Fibroblast of skin of right quadriceps (primary cell): ENCODE measurements at regions not wholly inside any gene's neighbourhood (a gene's known extent, or its start where the extent isn't known, plus 50 kb on each side); places are given as distances from the start of the nearest gene placed in this dataset.
"Not testable (repeated sequence)": the region's sequence is repeated elsewhere in the genome, so short reads cannot be mapped to it uniquely, and the experiment has no call there.

Experiments used
- DNase-seq: peaks from one replicate; pipeline ENCODE4 v3.0.0-alpha.2; 2013

DNA sequence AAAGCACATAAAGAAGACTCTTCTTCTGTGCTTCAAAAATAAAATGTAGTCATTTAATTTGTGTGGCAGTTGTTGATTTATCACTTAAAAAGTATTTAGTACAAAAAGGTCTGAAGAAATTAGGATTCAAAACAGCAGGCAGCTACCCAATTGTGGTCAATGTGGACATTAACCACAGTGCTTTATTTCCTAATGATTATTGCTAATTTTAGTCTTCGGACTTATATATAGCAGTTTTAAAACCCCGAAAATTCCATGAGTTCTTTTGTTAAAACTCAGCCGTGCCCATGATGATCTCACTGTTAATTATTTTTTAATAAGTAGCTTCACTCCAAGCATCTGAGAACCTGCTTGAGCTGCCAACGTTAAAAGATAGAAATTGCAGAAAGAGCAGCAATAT lies 594.3 kb downstream of the STK39 start:
- no peak for DNase-seq

DNA sequence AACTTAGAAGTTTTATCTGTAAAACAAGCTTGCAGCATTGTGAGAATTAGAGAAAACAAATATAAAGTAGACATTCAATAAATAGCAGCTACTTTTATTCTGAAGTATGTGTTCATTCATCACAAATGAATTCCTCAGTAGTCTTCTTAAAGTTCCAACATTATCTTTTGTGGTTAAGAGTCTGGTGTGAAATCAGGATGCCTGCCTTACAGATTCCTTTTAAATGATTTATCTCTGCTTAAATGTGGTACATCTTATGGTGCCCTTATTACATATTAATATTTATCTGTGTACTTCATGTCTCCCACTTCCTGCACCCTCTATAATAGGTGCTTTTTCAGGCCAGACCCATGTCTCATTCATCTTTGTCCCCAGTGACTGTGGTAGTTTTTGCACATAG lies 595.0 kb downstream of the STK39 start:
- no peak for DNase-seq

DNA sequence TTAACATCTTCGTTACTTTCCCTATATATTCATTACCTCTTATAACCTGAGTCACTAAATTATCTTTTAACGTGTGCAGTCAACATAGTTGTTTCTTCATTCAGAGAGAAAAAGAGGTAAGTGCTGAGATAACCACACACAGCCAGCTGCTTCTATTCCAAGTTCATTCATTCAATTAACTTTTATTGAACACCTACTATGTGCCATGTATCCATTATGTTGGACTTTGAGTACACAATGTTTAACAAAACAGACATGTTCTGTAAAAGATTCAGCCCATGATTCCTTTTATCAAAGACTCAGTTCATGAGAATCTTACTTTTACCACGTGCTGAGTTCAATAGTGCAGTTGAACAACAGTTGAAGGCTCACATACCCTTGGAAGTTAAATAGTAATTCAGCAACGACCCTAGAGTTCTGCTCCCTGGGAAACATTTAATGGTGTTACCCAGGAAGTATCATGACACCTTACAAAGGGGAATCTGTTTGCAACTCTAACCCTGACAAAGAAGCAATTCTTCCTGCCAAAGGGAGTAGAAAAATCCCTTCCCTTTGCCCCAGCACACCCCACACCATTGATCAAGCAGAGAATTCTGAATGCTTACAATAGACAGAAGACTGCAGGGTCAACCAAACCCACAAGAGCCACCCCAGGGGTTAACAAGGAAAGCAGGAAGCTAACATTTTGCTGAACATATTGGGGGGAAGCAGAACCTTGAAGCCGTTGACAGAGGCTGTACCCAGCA lies 595.8 kb downstream of the STK39 start:
- DNase-seq, result no peak

DNA sequence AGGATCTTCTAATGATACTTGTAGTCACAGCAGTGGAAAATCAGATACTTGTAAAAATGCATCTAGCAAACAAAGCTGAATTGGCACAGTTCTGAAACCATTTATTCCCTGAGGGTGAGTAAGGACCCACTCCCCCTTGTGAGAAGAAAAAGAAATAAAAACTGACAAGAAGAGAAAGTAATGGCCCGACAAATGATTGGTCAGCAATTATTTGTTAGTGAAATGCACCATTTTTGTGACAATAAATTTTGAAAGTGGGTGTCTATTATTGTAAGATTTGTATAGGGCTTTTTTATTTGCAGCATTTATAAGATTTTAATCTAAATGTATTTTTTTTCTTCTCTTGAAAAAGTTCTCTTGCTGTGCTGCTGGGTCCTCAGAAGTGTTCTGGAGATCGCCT lies 600.8 kb downstream of the STK39 start:
- no peak for DNase-seq

DNA sequence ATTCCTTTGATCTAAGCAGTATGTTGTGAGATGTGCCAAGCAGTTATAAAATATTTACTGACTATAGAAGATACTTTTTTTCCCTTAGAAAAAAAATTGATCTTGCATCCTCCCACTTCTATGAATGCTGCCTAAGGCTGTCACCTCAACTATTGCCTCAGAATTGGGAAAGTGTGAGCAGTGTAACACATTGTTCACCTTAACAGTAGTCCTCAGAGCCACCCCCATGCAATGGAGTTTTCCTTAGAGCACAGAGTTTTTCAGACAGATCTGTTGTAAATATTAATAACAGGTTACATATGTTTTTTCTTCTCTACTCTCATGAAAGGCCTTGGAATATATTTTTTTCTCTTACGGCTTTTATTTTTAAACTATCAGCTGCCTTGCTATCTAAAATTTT lies 607.3 kb downstream of the STK39 start:
- no peak for DNase-seq

DNA sequence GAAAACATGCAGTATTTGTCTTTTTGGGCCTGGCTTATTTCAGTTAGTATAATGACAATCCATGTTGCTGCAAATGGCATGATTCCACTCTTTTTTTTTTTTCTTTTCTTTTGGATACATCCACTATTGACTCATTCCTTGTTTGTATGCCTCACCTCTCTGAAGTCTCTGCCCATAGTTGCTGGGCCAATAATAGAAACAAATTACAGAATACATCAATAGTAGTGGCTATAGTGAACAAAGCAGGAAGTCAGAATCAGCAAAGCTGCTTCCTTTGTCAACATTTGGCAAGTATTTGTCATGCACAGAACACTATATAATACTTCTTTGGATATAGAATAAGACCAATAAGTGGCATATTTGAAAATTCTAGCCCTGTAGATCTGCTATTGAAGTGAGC lies 609.7 kb downstream of the STK39 start:
- DNase-seq, result no peak

DNA sequence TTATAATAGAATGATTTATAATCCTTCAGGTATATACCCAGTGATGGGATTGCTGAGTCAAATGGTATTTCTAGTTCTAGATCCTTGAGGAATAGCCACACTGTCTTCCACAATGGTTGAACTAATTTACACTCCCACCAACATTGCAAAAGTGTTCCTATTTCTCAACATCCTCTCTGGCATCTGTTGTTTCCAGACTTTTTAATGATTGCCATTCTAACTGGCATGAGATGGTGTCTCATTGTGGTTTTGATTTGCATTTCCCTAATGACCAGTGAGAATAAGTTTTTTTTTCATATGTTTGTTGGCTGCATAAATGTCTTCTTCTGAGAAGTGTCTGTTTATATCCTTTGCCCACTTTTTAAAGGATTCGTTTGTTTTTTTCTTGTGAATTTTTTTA lies 615.1 kb downstream of the STK39 start:
- not testable (repeated sequence) for DNase-seq

DNA sequence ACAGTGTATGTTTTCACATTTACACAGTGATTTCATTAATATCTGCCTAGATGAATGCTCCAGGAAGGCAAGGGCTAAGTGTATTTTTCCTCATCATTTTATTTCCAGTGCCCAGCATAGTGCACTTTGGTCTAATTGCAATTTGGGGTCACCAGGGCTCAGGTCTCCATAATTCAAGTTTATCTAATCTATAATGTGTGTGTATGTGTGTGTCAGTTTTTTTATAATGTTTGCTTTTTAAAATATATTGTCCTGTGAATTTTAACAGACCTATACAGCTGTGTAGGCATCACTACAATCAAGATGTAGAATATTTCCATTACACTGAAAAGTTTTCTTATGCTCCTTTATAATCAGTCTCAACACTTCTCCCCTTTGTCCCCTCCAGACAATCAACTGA lies 620.4 kb downstream of the STK39 start:
- no peak for DNase-seq

DNA sequence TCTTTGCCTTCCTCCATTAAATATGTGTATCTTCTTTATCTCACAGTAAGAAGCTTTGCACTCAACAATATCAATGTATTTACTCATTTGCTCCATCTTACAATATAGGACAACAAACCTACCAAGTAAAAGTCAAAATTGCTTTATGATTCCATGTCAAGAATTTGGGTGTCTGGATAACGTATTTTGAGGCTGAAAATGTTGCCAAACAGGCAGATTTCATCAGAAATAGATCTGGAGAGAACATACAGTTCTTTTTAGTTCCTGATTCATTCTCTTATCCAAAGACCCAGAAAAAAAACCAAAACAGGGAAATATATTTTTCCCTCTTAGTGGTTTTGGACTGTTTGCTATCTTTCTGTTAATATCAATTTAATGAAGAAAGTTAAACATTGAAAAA lies 621.1 kb downstream of the STK39 start:
- DNase-seq, result no peak

DNA sequence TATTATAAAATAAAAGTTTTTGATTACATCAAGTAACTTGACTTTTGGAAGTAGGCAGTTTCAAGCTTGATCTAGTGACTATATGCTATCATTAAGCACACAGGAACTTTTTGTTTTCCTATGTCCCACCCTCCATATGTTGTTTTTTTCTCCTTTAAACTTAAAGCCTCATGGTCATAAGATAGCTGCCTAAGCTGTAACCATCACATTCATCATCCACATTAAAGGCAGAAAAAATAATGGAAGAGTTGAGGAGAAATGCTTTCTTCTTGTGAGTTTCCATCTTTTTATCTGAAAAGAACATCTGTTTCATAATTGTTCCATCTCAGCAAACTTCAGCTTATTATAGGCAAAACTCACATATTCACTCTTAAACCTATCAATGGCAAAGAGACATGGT lies 630.4 kb downstream of the STK39 start:
- no peak for DNase-seq

DNA sequence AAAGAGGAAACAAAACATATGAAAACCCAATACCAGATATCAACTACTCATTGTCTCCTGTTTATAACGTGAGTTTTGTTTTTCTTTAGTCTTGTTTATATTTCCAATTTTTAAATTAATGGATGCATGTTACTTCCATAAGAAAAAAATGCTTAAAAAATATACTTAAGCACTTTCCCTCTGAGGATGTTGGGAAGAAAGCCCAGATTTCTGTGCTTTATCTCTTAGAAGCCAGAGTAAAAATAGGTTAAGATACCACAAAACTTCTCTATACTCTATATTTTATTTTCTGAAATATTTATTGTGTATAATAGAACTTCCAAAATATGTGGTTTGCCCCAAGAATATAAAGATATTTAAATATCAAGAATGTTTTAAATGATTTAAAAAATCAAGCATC lies 633.9 kb downstream of the STK39 start:
- DNase-seq, result no peak

DNA sequence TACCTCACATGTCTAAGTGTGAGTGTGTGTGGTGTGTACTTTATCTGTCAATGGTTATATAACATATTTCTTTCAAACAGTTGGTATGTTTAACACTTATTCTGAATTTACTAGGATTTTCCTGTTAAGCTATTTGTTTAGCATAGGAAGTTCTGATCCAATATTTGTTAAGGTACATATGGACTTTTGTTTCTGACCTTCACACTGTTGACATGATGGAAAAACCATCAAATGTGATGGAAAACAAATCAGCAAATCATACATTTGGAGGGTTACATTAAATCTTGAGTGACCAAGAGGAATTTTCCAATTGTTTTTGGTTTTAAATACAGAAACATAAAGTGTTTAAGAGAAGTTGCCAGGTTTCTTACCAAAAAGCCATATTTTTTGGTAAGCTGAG lies 638.9 kb downstream of the STK39 start:
- no peak for DNase-seq

DNA sequence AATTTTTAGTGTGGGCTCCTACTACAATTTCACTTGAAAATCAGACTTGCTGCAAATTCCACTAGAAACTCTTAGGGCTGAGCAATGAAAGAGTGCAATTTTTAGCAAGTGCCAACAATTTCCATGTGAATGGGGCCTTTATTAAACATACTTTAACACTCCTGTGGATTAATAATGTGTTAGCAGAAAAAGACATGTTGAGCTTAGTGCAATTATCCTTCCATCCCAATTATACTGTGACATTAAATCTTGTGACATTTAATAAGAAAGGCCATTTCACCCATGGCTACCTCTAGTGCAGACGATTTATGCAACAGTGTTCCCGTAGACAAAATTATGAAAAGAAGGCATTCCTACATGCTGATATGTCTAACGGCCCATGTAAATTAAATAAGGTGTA lies 639.7 kb downstream of the STK39 start:
- no peak for DNase-seq

DNA sequence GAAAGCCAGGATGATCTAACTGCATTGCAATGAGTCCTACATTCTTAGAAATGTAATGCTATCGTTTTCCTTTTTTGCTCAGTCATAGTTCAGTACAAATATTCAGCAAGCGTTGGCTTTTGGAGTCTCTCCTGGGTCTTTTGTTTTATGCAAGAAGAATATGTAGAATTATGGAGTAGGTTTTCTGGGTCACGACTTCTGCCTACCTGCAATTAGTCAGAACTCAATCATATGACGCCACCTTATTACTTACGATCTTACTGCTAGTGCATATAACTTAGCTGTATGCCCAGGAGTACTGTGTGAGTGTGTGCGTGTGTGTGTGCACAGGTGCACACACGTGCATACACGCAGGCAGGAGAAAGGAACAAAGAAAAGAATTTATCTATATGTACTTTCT lies 640.2 kb downstream of the STK39 start:
- no peak for DNase-seq

DNA sequence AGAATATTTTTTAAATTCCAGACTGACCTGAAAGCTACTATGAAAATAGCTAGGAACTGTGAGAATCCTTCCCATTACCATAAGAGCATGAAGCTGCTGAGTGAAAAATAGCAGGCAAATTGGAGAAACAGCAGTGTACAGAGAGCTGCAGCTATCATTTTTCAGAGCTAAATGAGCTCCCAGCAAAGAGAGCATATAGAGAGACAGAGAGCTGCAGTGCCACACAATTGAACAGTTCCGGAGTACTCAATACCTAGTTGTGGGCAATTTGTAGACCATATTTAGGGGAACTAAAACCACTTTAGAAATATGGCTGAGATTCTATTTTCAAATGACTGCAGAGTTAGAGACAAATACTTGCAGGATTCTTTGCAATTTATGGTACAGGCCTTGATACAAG lies 645.3 kb downstream of the STK39 start:
- DNase-seq, result no peak

DNA sequence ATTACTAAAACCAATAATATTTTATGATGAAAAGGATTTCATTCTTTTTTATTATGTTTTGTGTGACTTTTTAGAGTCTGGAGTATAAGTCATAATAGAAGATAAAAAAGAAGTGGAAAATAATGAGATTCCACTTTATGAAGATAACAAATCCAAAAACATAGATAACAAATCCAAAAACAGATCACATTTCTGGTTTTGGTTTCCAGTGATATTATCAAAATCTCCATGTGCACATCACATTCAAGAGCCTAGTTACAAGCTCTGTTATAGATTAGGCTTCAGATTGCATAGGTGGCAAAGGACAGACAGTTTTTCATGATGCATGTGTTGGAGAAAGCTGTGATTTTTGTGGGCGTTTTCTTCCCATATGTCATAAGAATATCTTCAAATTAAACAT lies 648.2 kb downstream of the STK39 start:
- DNase-seq, result no peak

DNA sequence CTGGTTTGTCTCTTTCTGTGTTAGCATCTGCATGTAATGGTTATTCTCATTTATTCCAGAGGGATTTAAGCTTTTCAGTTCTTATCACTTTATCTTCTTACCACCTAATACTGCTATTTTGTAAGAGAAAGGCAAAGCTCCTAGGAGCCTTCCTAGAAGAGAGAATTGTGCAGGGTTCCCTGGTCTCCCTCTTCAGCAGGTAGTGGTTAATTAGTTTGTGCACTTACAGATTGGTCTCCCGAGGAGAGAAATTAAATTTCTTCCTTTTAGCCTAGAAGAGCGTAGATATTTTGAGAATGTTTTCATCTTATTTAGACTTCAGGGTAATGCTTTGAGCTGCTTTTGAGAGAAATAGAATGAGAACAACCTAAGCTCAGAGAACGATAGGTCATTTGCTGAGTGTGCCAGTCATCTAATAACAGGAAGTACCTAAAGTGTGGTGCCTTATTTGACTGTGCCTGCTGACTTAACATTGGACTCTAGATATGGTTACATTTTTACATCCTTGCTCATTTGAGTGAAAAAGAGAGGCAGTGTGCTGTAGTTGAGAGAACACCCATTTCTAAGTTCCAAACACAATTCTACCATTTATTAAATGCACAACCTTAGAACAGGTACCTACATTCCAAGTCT lies 651.4 kb downstream of the STK39 start:
- DNase-seq, result no peak

DNA sequence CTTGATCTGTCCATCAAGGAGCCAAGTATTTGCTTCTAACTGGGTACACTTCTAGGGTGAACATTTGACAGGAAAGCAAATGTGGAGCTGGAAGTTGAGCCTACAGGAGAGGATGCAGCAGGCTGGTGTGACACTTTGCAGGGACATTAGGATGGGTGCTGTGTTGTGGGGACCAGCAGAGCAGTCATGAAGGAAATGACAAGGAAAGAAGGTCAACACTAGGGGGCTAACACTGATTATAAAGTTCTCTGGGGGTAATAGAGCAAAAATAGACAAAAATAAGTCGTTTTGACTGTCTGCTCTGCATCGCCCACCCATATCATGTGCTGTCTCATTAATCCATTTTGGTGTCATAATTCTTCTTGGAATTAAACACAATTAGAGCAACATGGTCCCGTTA lies 652.4 kb downstream of the STK39 start:
- no peak for DNase-seq

DNA sequence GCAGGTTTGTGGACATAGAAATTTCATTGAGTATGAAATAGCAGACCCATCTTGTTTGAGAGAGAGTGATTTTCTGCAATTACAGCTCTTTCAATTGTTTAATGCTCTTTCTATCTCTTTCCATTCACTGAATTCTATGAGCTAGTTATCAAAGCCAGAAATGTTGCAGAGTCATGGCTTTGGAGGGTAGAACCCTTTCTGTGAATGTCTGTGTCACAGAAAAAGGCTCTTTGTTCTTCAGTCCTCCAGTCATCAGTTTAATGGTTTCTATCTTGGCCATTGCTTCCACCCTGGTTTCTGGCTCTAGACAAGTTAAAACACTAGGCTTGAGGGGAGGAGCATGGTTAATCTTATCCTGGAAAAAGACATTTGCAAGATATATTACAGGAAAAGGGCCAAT lies 655.0 kb downstream of the STK39 start:
- DNase-seq, result no peak

DNA sequence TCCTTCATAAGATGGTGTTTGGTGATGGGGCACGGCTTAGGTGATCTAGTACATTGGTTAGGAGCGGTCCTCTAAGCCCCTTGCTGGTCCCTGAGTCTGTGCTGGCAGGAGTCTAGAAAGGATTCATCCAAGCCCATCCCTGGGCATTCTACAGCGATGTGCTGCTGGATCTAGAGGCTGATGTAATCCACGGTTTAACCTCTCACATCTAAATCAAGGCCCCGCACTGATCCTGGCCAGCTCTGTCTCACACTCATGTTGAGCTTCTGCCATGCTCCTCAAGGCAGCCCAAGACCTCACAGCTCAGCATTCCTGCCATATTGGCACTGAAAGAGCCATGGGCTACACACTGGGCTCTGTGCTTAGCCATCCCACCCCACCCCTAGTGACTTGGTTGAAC lies 664.8 kb downstream of the STK39 start:
- DNase-seq, result no peak

DNA sequence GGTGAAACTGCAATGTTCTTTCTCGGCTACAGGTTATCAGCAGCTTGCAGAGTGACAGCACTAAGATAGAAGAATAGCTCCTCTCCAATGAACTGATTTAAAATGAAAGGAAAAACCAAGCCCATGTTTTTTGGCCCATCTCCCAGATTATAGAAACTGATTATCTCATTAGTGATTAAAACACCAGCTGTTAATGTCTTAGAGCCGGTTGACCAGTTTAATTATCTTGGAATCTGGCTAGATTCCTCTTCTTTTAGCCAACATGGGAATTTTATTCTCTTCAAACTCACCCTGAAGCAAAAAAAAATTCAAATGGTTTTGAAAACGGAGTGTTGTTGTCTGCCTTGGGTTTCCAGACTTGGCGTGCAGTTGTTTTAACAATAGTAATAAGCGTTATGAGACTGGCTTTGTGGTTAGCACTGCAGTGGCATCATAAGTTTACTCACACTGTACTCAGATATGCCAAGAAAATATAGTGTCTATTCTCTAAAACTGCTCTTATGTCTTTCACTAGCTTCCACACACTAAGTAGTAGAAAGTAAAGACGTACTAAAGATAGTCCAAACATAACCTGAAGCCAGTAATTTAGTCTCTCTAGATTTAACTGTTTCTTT lies 665.3 kb downstream of the STK39 start:
- DNase-seq, result no peak

DNA sequence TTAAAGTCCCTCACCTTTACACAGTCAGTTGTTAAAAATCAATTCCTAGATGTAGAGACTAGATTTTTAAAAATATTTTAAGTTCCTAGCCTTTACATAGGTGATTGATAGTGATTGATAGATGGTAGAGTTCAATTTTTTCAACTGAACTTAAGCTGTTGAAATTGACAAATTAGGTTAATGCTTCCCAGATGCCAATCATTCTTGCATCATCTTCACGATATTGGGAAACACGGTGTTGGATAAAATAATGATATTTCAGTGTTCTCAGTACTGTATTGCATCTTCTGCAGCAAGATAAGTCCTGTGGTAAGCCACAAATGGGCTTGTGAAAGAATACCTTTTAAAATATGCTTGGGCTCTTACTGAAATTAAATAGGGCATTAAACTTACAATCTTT lies 667.6 kb downstream of the STK39 start:
- no peak for DNase-seq

DNA sequence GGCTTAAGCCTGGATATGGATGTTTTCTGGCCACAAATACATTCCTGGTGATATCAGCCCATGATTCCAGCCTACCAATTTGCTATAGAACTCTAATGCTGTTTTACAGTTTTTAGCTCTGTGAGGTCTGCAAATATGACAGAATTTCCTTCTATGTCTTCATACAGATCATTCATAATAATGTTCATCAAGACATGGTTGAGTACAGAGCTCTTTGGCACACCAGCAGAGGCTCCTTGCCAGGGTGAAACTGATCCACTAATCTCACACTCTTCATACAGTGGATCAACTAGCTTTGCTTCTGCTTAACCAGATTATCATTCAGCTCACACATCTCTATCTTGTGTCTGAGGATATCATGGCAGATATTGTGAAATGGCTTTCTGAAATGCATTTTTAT lies 672.1 kb downstream of the STK39 start:
- no peak for DNase-seq

DNA sequence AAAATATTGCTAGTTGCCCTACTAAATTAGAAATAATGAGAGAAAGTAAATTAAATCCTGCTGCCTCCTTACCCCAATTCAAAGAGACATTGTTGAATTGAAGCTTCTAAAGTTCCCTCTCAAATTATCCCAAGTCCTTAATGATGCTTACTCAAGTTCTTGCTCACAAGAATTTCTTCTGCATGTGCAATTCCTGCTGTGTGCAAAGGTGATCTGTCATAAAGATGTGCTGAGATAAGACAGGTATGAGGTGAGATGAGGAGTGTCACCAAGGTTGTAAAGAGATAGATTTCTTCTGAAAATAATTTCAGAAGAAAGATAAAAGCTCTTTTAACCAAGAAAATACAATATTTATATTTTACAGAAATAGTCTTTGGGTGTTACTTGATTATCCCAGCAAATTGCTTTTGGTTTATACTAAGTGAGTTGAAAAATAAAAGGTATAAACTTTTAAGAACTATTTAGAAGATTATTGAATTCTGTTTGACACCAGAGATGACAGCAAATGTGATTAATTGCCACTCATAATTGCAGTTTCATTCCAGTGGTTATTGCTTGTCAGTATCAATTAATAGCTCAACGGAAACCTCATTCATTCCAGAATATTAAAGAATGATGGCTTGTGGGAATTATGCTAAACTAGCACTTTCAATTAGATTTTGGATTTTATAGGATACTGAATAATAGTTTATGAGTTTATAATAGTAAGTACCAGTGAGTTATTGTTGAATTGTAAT lies 674.3 kb downstream of the STK39 start:
- no peak for DNase-seq
